Heart left ventricle (tissue), 13 donors: ENCODE measurements at regions not wholly inside any gene's neighbourhood (a gene's known extent, or its start where the extent isn't known, plus 50 kb on each side); places are given as distances from the start of the nearest gene placed in this dataset.

Experiments used
- CTCF ChIP-seq, 12 donors: fragments of 200-600 bp; sonication (generic) in 4 of 12; IDR thresholded peaks; one replicate each; pipeline versions ENCODE4 v1.5.0 to v1.8.0; 2018 to 2022; ENCODE audit warnings: antibody characterized with exemption in 12 of 12, mild to moderate bottlenecking in 5 of 12
- POLR2A ChIP-seq, 2 donors: fragments of 450-650 bp; IDR thresholded peaks; one replicate each; pipeline ENCODE4 v1.6.1; 2017; ENCODE audit warnings: antibody characterized with exemption in 2 of 2, mild to moderate bottlenecking in 2 of 2, moderate library complexity in 2 of 2
- donor health status: ischemic (EF 13 %, LVEDD 7.1; RV severe dilation, severe dysfunction).
- donor health status: DM: no; HTN: yes; CAD: no.
- donor health status: DM: no; HTN: no; CAD: no.
- donor health status: ischemic (EF 25% LVEDD 6.9; RV normal size, moderate dysfunction).
- donor health status: ischemic (EF 25% LVEDD 5.7; RV mildly dilated, moderate dysfunction).
- donor health status: ischemic (EF 35%, LVEDD 5.7; RV mildly dilated, moderate dysfunction).
- donor health status: nonischemic (EF 11% LVEDD 7.7; RV severe dilation, severe dysfunction).
- donor health status: DM: yes; HTN: yes; CAD: no.
- donor health status: PGD.
- donor health status: ischemic (EF 29% LVEDD 5.4; RV normal size, mild dysfunction).
- donor health status: nonischemic (EF 23%, LVEDD 6.1; RV moderate dilation, normal function).

DNA sequence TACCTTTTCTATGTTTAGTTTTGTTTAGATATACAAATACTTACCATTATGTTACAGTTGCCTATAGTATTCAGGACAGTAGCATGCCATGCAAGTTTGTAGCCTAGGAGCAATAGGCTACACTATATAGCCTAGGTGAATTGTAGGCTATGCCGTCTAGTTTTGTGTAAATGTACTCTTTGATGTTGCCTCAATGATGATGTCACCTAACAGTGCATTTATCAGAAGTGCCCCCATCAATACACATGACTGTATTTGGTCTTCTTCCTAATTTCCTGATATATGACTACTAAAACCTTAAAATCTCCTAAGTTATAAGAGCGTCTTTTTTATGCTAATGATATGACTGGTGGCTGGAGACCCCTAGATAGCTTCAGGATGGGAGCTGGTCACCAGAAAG is 394.4 kb upstream of the STXBP6 start:
- TF ChIP-seq POLR2A (IDR thresholded peaks at IDR 0.05) (no peak), CTCF (IDR thresholded peaks at IDR 0.05) (no peak)
